Stomach (tissue), 8 donors: ENCODE measurements at regions not wholly inside any gene's neighbourhood (a gene's known extent, or its start where the extent isn't known, plus 50 kb on each side); places are given as distances from the start of the nearest gene placed in this dataset.

Experiments used
- DNase-seq, 2 donors: peaks; one replicate each; pipeline versions ENCODE4 v3.0.0 to v3.0.0-alpha.2; 2013 to 2019
- H3K27ac ChIP-seq, 5 donors: fragments of 200-600 bp in 4 of 5; sonication (generic) in 4 of 5; one replicate each; pipeline ENCODE4 v1.5.1; 2013 to 2019; ENCODE audit warnings: mild to moderate bottlenecking in 1 of 5, moderate library complexity in 1 of 5
- H3K27me3 ChIP-seq, 3 donors: fragments of 200-600 bp; sonication (generic); one replicate each; pipeline ENCODE4 v1.5.1; 2017 to 2019; ENCODE audit warnings: mixed run types in 1 of 3
- H3K36me3 ChIP-seq, 4 donors: fragments of 200-600 bp; sonication (generic); 1 replicate in 3 of 4; 2 replicates in 1 of 4; pipeline ENCODE4 v1.5.1; 2016 to 2019
- H3K4me1 ChIP-seq, 4 donors: fragments of 200-600 bp; sonication (generic); one replicate each; pipeline ENCODE4 v1.5.1; 2016 to 2019
- H3K4me3 ChIP-seq, 4 donors: fragments of 200-600 bp; sonication (generic) in 3 of 4; one replicate each; pipeline ENCODE4 v1.5.1; 2016 to 2019; ENCODE audit warnings: mild to moderate bottlenecking in 1 of 4
- H3K9me3 ChIP-seq, 4 donors: fragments of 200-600 bp; sonication (generic); one replicate each; pipeline ENCODE4 v1.5.1; 2016 to 2019
- CTCF ChIP-seq, 7 experiments: fragments of 450-650 bp in 4 of 7; fragments of 200-600 bp in 3 of 7; sonication (generic) in 3 of 7; IDR thresholded peaks; one replicate each; pipeline ENCODE4 v1.5.1; 2016 to 2019; ENCODE audit warnings: antibody characterized with exemption in 7 of 7, control low read depth in 2 of 7, mild to moderate bottlenecking in 1 of 7
- EP300 ChIP-seq: sonication (generic); formaldehyde crosslinking; IDR thresholded peaks from one replicate; pipeline ENCODE4 v1.6.1; 2017; ENCODE audit warnings: antibody characterized with exemption
- POLR2A ChIP-seq, 4 donors: fragments of 450-650 bp; IDR thresholded peaks; one replicate each; pipeline ENCODE4 v1.6.1; 2016; ENCODE audit warnings: antibody characterized with exemption in 4 of 4, control low read depth in 2 of 4, mild to moderate bottlenecking in 1 of 4, moderate library complexity in 1 of 4
- POLR2AphosphoS5 ChIP-seq, 3 donors: sonication (generic); formaldehyde crosslinking; IDR thresholded peaks; one replicate each; pipeline ENCODE4 v1.6.1; 2016; ENCODE audit warnings: antibody characterized with exemption in 3 of 3
- WGBS, 5 donors: extraction: QIAGEN DNeasy Blood & Tissue Kit in 3 of 5; methylation state at CpG; one replicate each; pipeline versions ENCODE4 v1.1.5 to v1.1.7; 2013 to 2018; 5-methylcytosine and 5-hydroxymethylcytosine counted together
- intact Hi-C: fragments of 100-400 bp; cut with DNase I; formaldehyde crosslinking; loops from one replicate; pipeline ENCODE4 v1.15.1; 2023; ENCODE audit warnings: low total_unique reads
- donor health status: healthy with polysubstance abuse.
- donor health status: Bipolar disorder and iron deficiency.
- donor health status: healthy.

DNA sequence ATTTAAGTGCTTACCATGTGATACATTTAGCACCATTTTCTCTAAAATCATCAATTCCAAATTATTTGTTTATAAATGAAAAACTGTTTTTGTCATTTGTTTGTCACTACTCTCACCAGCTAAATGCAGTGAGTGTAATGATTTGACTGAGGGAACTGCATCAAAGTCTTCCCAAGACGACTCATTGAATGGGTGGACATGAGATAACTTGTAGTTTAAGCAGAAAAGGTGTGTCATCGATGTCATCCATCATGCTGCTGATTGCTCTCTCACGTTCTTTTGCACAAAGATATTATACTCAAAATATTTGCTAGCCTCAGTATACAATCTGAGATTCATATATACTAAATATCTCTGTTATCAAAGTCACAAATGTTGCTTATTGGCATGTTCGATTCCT is 366.5 kb downstream of the IRS2 start:
- Histone ChIP-seq H3K4me3 (no peak overlapping the region), H3K4me1 (no peaks in the 10 kb centered on the region), H3K27ac (no peak overlapping the region), H3K27me3 (no peaks in the 10 kb centered on the region), H3K36me3 (no peaks in the 10 kb centered on the region), H3K9me3 (no peaks in the 10 kb centered on the region)
- intact Hi-C loops, result no loop called here
- no peak for DNase-seq
- no peak for TF ChIP-seq CTCF (IDR thresholded peaks at IDR 0.05)
- WGBS, 5 donors, result 41 to 62% (median 54%) methylated on average over 4 of the region's 4 CpGs

- TF ChIP-seq EP300, result no peak
- no peak for TF ChIP-seq POLR2A (IDR thresholded peaks at IDR 0.05)
- TF ChIP-seq POLR2AphosphoS5 (IDR thresholded peaks at IDR 0.05), result no peak
- no peak for TF ChIP-seq CTCF (IDR thresholded peaks at IDR 0.05)
- no peak for DNase-seq
Observed at GRCh38 chr13:109418111-109418510, 368.3 kb downstream of the IRS2 start.

DNA sequence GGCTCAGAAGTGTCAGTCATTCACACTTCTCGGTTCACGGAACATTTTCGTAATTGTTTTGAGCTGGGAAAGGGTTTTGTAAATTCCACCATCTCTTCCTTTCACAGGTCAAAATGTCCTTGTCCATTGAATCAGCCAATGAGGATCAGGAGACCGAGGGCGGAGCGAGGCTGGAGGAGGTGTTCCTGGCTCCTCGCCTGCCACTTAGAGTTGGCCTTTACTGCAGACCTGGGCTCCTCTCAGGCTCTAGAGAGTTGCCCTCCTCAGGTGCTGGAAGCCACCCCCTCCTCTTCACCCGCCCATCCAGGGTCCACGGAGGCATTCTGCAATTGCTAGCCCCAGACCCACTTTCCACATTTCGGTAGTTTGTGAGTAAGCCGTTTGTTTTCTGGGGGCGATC is 370.4 kb downstream of the IRS2 start:
- 84 to 89% (median 87%) methylated on average over 12 of the region's 12 CpGs for WGBS, 5 donors
- DNase-seq, result no peak
- Histone ChIP-seq H3K27me3 (no peaks in the 10 kb centered on the region), H3K9me3 (no peaks in the 10 kb centered on the region), H3K27ac (no peak overlapping the region), H3K4me3 (no peak overlapping the region), H3K4me1 (peaks cover 0 to 11% (median 10%) of the 10 kb centered on the region in 4 donors), H3K36me3 (no peaks in the 10 kb centered on the region)
- TF ChIP-seq POLR2AphosphoS5 (IDR thresholded peaks at IDR 0.05) (no peak), CTCF (IDR thresholded peaks at IDR 0.05) (no peak), EP300 (no peak), POLR2A (IDR thresholded peaks at IDR 0.05) (no peak)
- intact Hi-C loops, result no loop called here

More at GRCh38 chr13:109418111-109418510, 368.3 kb downstream of the IRS2 start:
- Histone ChIP-seq H3K27me3 (no peaks in the 10 kb centered on the region), H3K36me3 (no peaks in the 10 kb centered on the region), H3K9me3 (no peaks in the 10 kb centered on the region), H3K27ac (no peak overlapping the region), H3K4me1 (no peaks in the 10 kb centered on the region), H3K4me3 (no peak overlapping the region)
- intact Hi-C loops, result no loop called here

- Histone ChIP-seq H3K9me3 (no peaks in the 10 kb centered on the region), H3K27ac (no peak overlapping the region), H3K36me3 (no peaks in the 10 kb centered on the region), H3K4me3 (no peak overlapping the region), H3K27me3 (no peaks in the 10 kb centered on the region), H3K4me1 (peaks cover 0 to 11% (median 10%) of the 10 kb centered on the region in 4 donors)
- WGBS, 5 donors, result 85 to 96% (median 93%) methylated on average over 4 of the region's 4 CpGs
- no peak for DNase-seq
- intact Hi-C loops, result no loop called here
- TF ChIP-seq EP300 (no peak), CTCF (IDR thresholded peaks at IDR 0.05) (no peak)
Observed at GRCh38 chr13:109415057-109415456, 371.3 kb downstream of the IRS2 start.
